ENCODE measurements at regions not wholly inside any gene's neighbourhood (a gene's known extent, or its start where the extent isn't known, plus 50 kb on each side); places are given as distances from the start of the nearest gene placed in this dataset.

DNA sequence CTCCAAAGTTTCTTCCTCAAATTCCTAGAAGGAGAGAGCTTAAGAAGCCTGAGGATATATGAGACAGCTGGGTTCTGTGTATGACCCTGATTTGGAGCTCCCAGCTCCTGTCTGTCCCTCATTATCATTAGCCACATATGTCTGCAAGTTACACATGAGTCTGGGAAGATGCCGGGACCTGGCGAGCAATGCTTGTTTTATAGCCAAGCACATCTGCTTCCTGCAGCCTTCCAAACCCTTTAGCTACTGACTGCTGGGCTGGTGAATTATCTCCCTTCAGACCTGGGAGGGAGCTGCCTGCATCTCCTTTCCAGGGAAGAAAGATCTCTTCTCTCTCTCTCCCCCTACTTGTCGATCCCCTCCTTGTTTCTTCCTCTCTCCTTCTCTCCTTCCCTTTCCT is 556.7 kb upstream of the BOD1L1 start:
- H3K9me3 ChIP-seq, result no peaks in the 10 kb centered on the region
- H3K4me3 ChIP-seq (ENCODE audit: low read depth, low read length), result no peak overlapping the region
- H3K4me1 ChIP-seq, result no peaks in the 10 kb centered on the region
- H3K27me3 ChIP-seq, result no peaks in the 10 kb centered on the region
- no peaks in the 10 kb centered on the region for H3K36me3 ChIP-seq
- DNase-seq, result no peak
- TF ChIP-seq, protein P1, sequence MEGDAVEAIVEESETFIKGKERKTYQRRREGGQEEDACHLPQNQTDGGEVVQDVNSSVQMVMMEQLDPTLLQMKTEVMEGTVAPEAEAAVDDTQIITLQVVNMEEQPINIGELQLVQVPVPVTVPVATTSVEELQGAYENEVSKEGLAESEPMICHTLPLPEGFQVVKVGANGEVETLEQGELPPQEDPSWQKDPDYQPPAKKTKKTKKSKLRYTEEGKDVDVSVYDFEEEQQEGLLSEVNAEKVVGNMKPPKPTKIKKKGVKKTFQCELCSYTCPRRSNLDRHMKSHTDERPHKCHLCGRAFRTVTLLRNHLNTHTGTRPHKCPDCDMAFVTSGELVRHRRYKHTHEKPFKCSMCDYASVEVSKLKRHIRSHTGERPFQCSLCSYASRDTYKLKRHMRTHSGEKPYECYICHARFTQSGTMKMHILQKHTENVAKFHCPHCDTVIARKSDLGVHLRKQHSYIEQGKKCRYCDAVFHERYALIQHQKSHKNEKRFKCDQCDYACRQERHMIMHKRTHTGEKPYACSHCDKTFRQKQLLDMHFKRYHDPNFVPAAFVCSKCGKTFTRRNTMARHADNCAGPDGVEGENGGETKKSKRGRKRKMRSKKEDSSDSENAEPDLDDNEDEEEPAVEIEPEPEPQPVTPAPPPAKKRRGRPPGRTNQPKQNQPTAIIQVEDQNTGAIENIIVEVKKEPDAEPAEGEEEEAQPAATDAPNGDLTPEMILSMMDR (IDR thresholded peaks at IDR 0.05; ENCODE audit: low read depth, low read length), result no peak

DNA sequence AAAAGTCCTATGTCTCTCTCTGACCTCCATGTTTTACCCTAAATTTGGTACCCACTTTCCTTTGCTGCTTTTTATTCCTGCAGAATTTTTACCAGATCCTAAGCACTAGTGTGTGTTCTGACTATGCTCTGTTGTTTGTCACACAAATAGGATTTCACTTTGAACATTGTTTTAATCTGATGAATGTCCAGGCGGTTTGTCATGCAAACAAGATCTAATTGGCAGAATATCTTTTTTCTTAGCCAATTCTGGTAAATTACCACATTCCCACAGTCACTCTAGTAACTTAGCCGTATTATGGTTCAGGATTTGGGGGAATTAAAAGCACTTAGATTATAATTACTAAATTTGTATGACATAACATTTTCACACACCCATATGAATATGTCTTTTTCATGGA is 557.2 kb upstream of the BOD1L1 start:
- TF ChIP-seq, protein P1 (IDR thresholded peaks at IDR 0.05; ENCODE audit: low read depth, low read length), result no peak
- no peaks in the 10 kb centered on the region for H3K27me3 ChIP-seq
- no peaks in the 10 kb centered on the region for H3K9me3 ChIP-seq
- H3K36me3 ChIP-seq, result no peaks in the 10 kb centered on the region
- no peaks in the 10 kb centered on the region for H3K4me1 ChIP-seq
- no peak for DNase-seq
- no peak overlapping the region for H3K4me3 ChIP-seq (ENCODE audit: low read depth, low read length)

DNA sequence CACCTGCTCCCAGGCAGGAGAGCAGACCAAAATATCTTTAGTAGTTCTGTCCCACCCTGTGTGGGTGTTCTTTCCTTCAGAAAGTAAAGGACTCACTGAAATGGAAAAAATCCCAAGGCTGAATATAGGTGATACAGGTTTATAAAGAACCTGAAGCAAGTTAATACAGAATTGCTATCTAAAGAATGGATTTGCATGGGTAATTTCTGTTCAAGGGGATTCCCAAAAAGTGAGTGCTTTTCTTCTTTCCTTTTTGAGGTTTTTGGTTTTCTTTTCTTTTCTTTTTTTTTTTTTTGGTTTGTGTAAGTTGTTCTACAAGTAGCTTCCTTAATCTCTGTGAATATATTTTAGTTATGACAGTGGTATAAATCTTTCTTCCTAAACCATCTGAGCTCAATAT is 560.7 kb upstream of the BOD1L1 start:
- Histone ChIP-seq H3K4me3 (ENCODE audit: low read depth, low read length) (no peak overlapping the region), H3K9me3 (no peaks in the 10 kb centered on the region), H3K27me3 (no peaks in the 10 kb centered on the region), H3K4me1 (no peaks in the 10 kb centered on the region), H3K36me3 (no peaks in the 10 kb centered on the region)
- no peak for DNase-seq
- TF ChIP-seq, protein P1 (IDR thresholded peaks at IDR 0.05; ENCODE audit: low read depth, low read length), result no peak

DNA sequence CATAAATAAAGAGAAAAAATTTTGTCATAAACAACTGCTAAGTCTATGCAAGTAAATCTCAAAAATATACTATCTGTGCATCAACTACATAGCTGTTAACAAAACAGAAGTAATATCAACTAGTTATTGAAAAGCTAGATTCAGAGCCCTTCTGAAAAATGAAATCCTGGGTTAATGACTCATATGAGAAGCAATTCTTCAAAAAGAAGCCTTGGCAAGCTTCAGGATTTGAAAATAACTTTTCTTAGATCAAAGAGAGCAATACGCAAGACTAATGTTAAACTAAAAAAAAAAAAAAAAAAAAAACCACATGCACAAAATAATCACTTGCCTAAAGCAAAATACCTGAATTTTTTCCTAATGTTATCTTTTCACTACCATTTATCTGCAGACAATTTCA is 566.1 kb upstream of the BOD1L1 start:
- Histone ChIP-seq H3K27me3 (no peaks in the 10 kb centered on the region), H3K4me1 (no peaks in the 10 kb centered on the region), H3K4me3 (ENCODE audit: low read depth, low read length) (no peak overlapping the region), H3K9me3 (no peaks in the 10 kb centered on the region), H3K36me3 (no peaks in the 10 kb centered on the region)
- TF ChIP-seq, protein P1 (IDR thresholded peaks at IDR 0.05; ENCODE audit: low read depth, low read length), result no peak
- no peak for DNase-seq

DNA sequence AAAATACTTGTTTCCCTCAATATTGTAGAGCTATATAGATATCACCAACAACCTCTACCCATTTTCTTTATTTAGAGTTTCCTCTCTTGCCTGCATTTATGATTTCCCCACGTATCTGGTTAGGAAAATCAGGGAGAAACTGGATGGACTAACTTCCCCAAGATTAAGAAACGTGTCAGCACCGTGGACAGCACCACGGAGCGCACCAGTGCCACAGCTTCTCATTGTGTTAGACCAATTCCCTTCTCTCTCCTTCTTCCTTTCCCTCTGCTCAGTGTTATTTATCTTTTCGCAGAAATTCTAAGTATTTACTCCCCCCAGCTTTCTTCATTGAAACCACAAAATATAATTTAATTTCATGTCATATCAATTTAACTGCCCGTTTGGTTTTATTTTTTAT is 568.6 kb upstream of the BOD1L1 start:
- no peaks in the 10 kb centered on the region for H3K36me3 ChIP-seq
- no peak for DNase-seq
- H3K9me3 ChIP-seq, result no peaks in the 10 kb centered on the region
- no peaks in the 10 kb centered on the region for H3K4me1 ChIP-seq
- H3K4me3 ChIP-seq (ENCODE audit: low read depth, low read length), result no peak overlapping the region
- TF ChIP-seq, protein P1 (IDR thresholded peaks at IDR 0.05; ENCODE audit: low read depth, low read length), result no peak
- H3K27me3 ChIP-seq, result no peaks in the 10 kb centered on the region

DNA sequence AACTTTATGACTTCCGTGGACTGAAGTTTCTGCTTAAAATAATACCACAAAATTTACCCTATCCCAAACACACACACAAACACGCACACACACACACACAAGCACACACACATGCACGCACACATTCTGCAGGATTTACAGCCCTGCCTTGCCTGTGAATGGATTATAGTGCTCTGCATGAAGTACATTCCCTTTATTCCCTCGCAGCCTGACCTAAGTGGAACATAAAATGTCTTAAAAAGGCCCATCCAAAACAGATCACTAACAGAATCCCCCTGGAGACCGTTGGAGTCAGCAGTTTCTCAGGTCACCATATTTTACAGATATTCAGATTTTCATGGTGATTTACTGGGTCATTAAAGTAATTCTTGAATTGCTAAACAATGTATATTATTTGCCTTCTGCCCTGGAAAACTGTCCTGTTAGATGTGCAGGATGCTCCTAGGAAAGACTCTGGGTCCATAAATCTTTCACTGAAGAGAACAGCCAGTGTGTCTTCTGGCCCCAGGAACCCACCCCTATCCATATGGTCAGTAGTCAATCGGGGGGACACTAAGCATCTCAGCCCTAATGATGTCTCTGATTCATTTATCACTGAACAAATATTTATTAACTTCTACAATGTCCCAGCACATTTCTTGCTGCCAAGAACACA is 587.7 kb upstream of the BOD1L1 start:
- TF ChIP-seq, protein P1 (IDR thresholded peaks at IDR 0.05; ENCODE audit: low read depth, low read length), result no peak
- H3K36me3 ChIP-seq, result no peaks in the 10 kb centered on the region

More for the DNA sequence above, 587.7 kb upstream of the BOD1L1 start:
- Histone ChIP-seq H3K4me3 (ENCODE audit: low read depth, low read length) (no peak overlapping the region), H3K9me3 (no peaks in the 10 kb centered on the region), H3K27me3 (no peaks in the 10 kb centered on the region), H3K4me1 (no peaks in the 10 kb centered on the region)
- no peak for DNase-seq

Data from BE2C (cell line).